T-cell (primary cell): ENCODE measurements at regions not wholly inside any gene's neighbourhood (a gene's known extent, or its start where the extent isn't known, plus 50 kb on each side); places are given as distances from the start of the nearest gene placed in this dataset.
"Not testable (repeated sequence)": the region's sequence is repeated elsewhere in the genome, so short reads cannot be mapped to it uniquely, and the experiment has no call there.

Experiments
- ATAC-seq, 4 experiments: fragments of 200-7000 bp in 3 of 4; fragments of 150-1000 bp in 1 of 4; cut with Tn5 transposase; replicated peaks in 1 of 4; 1 replicate in 3 of 4; 2 replicates in 1 of 4; pipeline ENCODE4 v1.10.0; 2021; ENCODE audit warnings: moderate library complexity in 3 of 4, mild to moderate bottlenecking in 2 of 4, moderate number of reproducible peaks in 1 of 4
- CTCF ChIA-PET, 2 donors: fragments of 300-600 bp; sonication (Branson Sonifier 250); formaldehyde crosslinking; loops; one replicate each; lab custom pipeline; 2022; ENCODE audit warnings: antibody characterized with exemption in 2 of 2; lab: Charles Lee
- POLR2A ChIA-PET, 2 donors: fragments of 300-600 bp; sonication (Branson Sonifier 250); formaldehyde crosslinking; loops; one replicate each; lab custom pipeline; 2022; ENCODE audit warnings: antibody characterized with exemption in 2 of 2; lab: Charles Lee
- DNase-seq, 35 experiments: peaks; one replicate each; pipeline versions ENCODE4 v3.0.0 to v3.0.0-alpha.2; 2013 to 2023
- H3K27ac ChIP-seq: one replicate; pipeline ENCODE4 v1.5.1; 2013; ENCODE audit warnings: low read length
- H3K27me3 ChIP-seq, 2 experiments: replicated peaks in 1 of 2; 1 replicate in 1 of 2; 2 replicates in 1 of 2; pipeline versions ENCODE4 v1.6.1 to v1.7.0; 2013; ENCODE audit warnings: low read length in 1 of 2, mixed read lengths in 1 of 2; ENCODE audit not compliant: control insufficient read depth in 2 of 2, insufficient read depth in 2 of 2; ENCODE audit errors: extremely low read depth in 1 of 2
- H3K36me3 ChIP-seq, 2 donors: 1 replicate in 1 of 2; 2 replicates in 1 of 2; pipeline versions ENCODE4 v1.6.1 to v1.7.0; 2013; ENCODE audit warnings: low read length in 1 of 2; ENCODE audit not compliant: control insufficient read depth in 2 of 2, insufficient read depth in 1 of 2; ENCODE audit errors: extremely low read depth in 1 of 2
- H3K4me1 ChIP-seq, 2 experiments: 1 replicate in 1 of 2; 2 replicates in 1 of 2; pipeline versions ENCODE4 v1.6.1 to v1.7.0; 2013; ENCODE audit warnings: low read length in 2 of 2, mixed read lengths in 1 of 2; ENCODE audit not compliant: insufficient read depth in 2 of 2, control insufficient read depth in 1 of 2; ENCODE audit errors: extremely low read depth in 1 of 2
- H3K4me3 ChIP-seq, 2 donors: 1 replicate in 1 of 2; 2 replicates in 1 of 2; pipeline versions ENCODE4 v1.5.1 to v1.7.0; 2013; ENCODE audit warnings: mild to moderate bottlenecking in 2 of 2, low read length in 1 of 2, moderate library complexity in 1 of 2; ENCODE audit not compliant: control insufficient read depth in 1 of 2; ENCODE audit errors: extremely low read depth in 1 of 2
- H3K9me3 ChIP-seq: 2 replicates; pipeline ENCODE4 v1.7.0; 2013
- H3K27ac Mint-ChIP-seq, 2 donors: one replicate each; pipeline ENCODE4 v1.8.0; 2020 to 2021; ENCODE audit warnings: mild to moderate bottlenecking in 2 of 2, mixed read lengths in 2 of 2
- H3K27me3 Mint-ChIP-seq, 2 donors: one replicate each; pipeline ENCODE4 v1.8.0; 2021 to 2022; ENCODE audit warnings: mixed read lengths in 2 of 2
- H3K36me3 Mint-ChIP-seq: one replicate; pipeline ENCODE4 v1.8.0; 2021; ENCODE audit warnings: mixed read lengths
- H3K4me1 Mint-ChIP-seq, 3 donors: one replicate each; pipeline ENCODE4 v1.8.0; 2020 to 2022; ENCODE audit warnings: mixed read lengths in 3 of 3, mild to moderate bottlenecking in 1 of 3
- H3K4me3 Mint-ChIP-seq, 3 donors: one replicate each; pipeline ENCODE4 v1.8.0; 2020 to 2022; ENCODE audit warnings: mild to moderate bottlenecking in 3 of 3, mixed read lengths in 3 of 3, moderate library complexity in 3 of 3
- H3K9me3 Mint-ChIP-seq, 3 donors: one replicate each; pipeline ENCODE4 v1.8.0; 2020 to 2022; ENCODE audit warnings: mixed read lengths in 3 of 3
- WGBS: methylation state at CpG from one replicate; pipeline ENCODE4 v1.1.5; 2013; ENCODE audit warnings: missing lambda C conversion rate; ENCODE audit not compliant: insufficient coverage; 5-methylcytosine and 5-hydroxymethylcytosine counted together

DNA sequence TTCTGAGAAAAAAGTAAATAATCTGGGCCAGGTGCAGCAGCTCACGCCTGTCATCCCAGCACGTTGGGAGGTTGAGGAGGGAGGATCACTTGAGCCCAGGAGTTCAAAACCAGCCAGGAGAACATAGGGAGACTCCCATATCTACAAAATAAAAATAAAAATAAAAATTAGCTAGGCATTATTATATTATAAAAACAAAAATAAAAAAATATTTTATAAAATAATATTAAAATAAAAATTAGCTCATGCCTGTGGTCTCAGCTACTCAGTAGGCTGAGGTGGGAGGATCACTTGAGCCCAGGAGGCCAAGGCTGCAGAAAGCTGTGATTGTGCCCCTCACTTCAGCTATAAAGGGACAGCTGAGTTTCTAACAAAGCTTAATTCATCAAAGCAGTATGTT, 362.9 kb downstream of the SMOC2 start:
- H3K27ac ChIP-seq = no peak overlapping the region
- no peak overlapping the region for H3K4me3 Mint-ChIP-seq
- no peak overlapping the region for H3K4me3 ChIP-seq
- H3K4me1 Mint-ChIP-seq = no peaks in the 10 kb centered on the region
- H3K27me3 ChIP-seq = peaks cover 0 to 7% of the 10 kb centered on the region in 2 experiments
- ATAC-seq (no peak), DNase-seq (no peak)
- ChIA-PET CTCF (no interaction called here), POLR2A (no interaction called here)
- no peaks in the 10 kb centered on the region for H3K36me3 ChIP-seq
- H3K9me3 ChIP-seq = no peaks in the 10 kb centered on the region
- H3K27me3 Mint-ChIP-seq = peaks cover 0 to 17% of the 10 kb centered on the region in 2 donors
- H3K4me1 ChIP-seq = no peaks in the 10 kb centered on the region
- no peak overlapping the region for H3K27ac Mint-ChIP-seq
- no CpG with 5 or more reads among the region's 2 CpGs for WGBS
- no peaks in the 10 kb centered on the region for H3K36me3 Mint-ChIP-seq
- H3K9me3 Mint-ChIP-seq = peaks cover 0 to 4% (median 0%) of the 10 kb centered on the region in 3 donors

DNA sequence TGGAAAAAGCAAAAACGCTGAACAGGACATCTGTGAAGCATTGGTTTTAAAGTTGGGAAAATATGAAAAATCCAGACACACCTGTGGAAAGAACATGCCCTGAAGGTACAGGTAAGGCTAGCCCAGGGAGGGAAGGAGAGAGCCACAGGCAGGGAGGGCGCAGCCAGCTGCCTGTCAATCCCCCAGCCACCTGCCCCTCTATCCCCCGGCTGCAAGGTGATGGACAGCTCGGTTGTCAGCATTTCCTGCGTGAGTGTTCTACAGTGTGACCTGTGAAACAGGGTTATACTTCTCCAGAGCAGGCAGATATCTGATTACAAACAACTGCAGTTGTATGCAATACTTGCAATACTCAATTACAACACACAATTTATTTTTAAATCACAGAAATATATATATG, 358.1 kb downstream of the SMOC2 start:
- Mint-ChIP-seq H3K27ac (no peak overlapping the region), H3K4me3 (no peak overlapping the region), H3K36me3 (no peaks in the 10 kb centered on the region), H3K4me1 (no peaks in the 10 kb centered on the region), H3K27me3 (peaks cover 5 to 11% of the 10 kb centered on the region in 2 donors), H3K9me3 (no peaks in the 10 kb centered on the region)
- Histone ChIP-seq H3K27ac (no peak overlapping the region), H3K4me1 (no peaks in the 10 kb centered on the region), H3K27me3 (peaks cover 0 to 14% of the 10 kb centered on the region in 2 experiments), H3K36me3 (no peaks in the 10 kb centered on the region), H3K4me3 (no peak overlapping the region), H3K9me3 (no peaks in the 10 kb centered on the region)
- WGBS = 38% methylated on average over 4 of the region's 5 CpGs
- no peak for ATAC-seq
- DNase-seq = no peak
- ChIA-PET CTCF (no interaction called here), POLR2A (no interaction called here)

DNA sequence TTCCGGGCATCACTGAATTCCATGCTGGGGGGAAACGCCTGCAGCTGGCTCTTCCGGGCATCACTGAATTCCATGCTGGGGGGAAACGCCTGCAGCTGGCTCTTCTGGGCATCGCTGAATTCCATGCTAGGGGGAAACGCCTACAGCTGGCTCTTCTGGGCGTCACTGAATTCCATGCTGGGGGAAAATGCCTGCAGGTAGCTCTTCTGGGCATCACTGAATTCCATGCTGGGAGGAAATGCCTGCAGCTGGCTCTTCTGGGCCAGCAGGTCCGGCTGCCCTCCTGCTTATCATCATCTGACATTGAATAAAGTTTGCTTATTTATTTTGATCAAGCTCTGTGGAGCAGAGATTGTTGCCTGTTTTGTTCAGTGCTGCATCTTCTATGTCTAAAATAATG, 355.1 kb downstream of the SMOC2 start:
- Mint-ChIP-seq H3K27ac (no peak overlapping the region), H3K4me3 (no peak overlapping the region), H3K36me3 (no peaks in the 10 kb centered on the region), H3K9me3 (no peaks in the 10 kb centered on the region), H3K4me1 (no peaks in the 10 kb centered on the region), H3K27me3 (peaks cover 4 to 5% of the 10 kb centered on the region in 2 donors)
- Histone ChIP-seq H3K27ac (no peak overlapping the region), H3K4me3 (no peak overlapping the region), H3K4me1 (no peaks in the 10 kb centered on the region), H3K36me3 (no peaks in the 10 kb centered on the region), H3K9me3 (no peaks in the 10 kb centered on the region), H3K27me3 (peaks cover 0 to 14% of the 10 kb centered on the region in 2 experiments)
- POLR2A ChIA-PET = interaction anchor here in 1 of 2 donors (0.7 kb wide), 1 partner anchor 886 kb away, joined by 3 read pairs; no protein-coding TSS in a partner anchor
- ATAC-seq = no peak
- 74% methylated on average over 6 of the region's 8 CpGs for WGBS
- DNase-seq = no peak
- CTCF ChIA-PET = no interaction called here

DNA sequence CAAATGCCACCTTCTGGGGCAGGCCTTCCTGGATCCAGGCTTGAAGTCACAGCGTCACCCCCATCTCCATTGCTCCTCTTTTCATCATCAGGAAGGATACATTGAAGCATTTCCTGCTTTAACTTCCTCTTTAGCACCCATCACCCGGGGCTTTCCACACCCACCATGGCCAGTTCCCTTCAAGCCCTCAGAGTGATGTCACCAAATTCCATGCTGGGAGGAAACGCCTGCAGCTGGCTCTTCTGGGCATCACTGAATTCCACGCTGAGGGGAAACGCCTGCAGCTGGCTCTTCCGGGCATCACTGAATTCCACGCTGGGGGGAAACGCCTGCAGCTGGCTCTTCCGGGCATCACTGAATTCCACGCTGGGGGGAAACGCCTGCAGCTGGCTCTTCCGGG, 354.6 kb downstream of the SMOC2 start:
- H3K36me3 ChIP-seq, H3K4me1 ChIP-seq, DNase-seq, H3K4me3 Mint-ChIP-seq, H3K4me3 ChIP-seq, H3K9me3 Mint-ChIP-seq, H3K27ac Mint-ChIP-seq, ATAC-seq, H3K4me1 Mint-ChIP-seq, H3K27ac ChIP-seq, H3K9me3 ChIP-seq, CTCF ChIA-PET, H3K36me3 Mint-ChIP-seq, H3K27me3 Mint-ChIP-seq: not testable (repeated sequence)
- H3K27me3 ChIP-seq = peaks cover 0 to 17% of the 10 kb centered on the region in 2 experiments
- POLR2A ChIA-PET = interaction anchor here in 1 of 2 donors (0.7 kb wide), 1 partner anchor 886 kb away, joined by 3 read pairs; no protein-coding TSS in a partner anchor
- WGBS = 60% methylated on average over 1 of the region's 12 CpGs

DNA sequence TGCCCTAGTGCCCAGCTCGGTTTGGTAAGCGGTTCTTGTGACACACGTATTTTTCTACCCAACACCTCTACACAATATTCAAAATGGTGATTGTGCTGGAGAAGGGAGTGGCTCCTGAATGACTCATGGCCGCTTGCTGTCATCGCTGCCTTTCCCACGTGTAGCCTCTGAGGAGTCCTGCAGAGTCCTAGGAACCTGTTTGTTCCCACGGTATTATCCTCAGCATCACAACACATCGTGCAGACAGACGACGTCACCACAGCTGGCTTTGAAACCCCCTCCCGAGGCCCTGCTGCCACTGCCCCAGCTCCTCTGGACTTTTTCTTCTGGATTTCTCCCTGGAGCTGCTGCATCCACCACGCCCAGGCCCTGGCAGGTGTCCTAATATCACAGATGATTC, 353.5 kb downstream of the SMOC2 start:
- Mint-ChIP-seq H3K4me3 (no peak overlapping the region), H3K9me3 (no peaks in the 10 kb centered on the region), H3K27me3 (peaks cover 5 to 7% of the 10 kb centered on the region in 2 donors), H3K4me1 (no peaks in the 10 kb centered on the region), H3K36me3 (no peaks in the 10 kb centered on the region), H3K27ac (no peak overlapping the region)
- DNase-seq = no peak
- Histone ChIP-seq H3K27ac (no peak overlapping the region), H3K36me3 (no peaks in the 10 kb centered on the region), H3K4me3 (no peak overlapping the region), H3K27me3 (peaks cover 0 to 14% of the 10 kb centered on the region in 2 experiments), H3K4me1 (no peaks in the 10 kb centered on the region), H3K9me3 (no peaks in the 10 kb centered on the region)
- 81% methylated on average over 9 of the region's 12 CpGs for WGBS
- CTCF ChIA-PET = no interaction called here
- POLR2A ChIA-PET = no interaction called here
- no peak for ATAC-seq

DNA sequence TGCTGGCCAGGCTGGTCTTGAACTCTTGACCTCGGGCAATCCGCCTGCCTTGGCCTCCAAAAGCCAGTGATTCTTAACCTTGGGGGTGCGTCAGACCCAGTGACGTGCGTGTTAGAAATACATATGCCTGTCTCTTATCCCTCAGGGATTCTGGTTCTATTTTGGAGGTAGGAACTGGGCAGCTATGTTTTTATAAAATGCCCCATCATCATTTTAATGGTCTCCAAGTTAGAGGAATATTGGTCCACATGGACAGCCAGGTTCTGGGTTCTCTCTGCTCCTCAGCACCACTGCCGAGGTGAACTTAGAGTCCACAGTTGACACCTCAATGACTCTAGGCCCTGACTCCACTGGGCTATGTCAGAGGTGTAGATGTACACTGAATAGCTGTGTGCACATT, 352.7 kb downstream of the SMOC2 start:
- no peaks in the 10 kb centered on the region for H3K9me3 Mint-ChIP-seq
- no peak overlapping the region for H3K27ac Mint-ChIP-seq

DNA sequence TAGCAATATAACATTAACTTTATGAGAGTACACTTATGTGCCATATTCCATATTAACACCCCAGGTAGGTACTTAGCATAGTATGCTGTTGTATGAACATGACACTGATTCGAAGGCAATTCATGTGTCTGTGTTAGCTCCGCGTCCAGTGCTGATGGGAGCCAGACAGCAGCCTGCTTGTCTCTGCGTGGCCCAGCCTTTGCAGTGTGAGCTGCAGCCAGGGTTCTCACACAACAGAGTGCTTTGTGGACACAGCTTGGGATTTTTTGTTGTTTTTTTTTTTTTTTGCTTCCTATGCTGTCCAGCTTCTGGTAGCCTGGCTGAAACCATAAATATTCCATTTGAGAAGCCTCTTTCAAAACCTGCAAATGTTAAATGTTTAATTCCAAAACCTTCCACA, 350.9 kb downstream of the SMOC2 start:
- no peak overlapping the region for H3K4me3 Mint-ChIP-seq
- CTCF ChIA-PET = no interaction called here
- H3K27me3 Mint-ChIP-seq = peaks cover 5 to 7% of the 10 kb centered on the region in 2 donors
- no peak for ATAC-seq
- Histone ChIP-seq H3K9me3 (no peaks in the 10 kb centered on the region), H3K4me3 (no peak overlapping the region), H3K36me3 (no peaks in the 10 kb centered on the region), H3K27me3 (peaks cover 0 to 18% of the 10 kb centered on the region in 2 experiments), H3K4me1 (no peaks in the 10 kb centered on the region), H3K27ac (no peak overlapping the region)
- DNase-seq = no peak
- H3K4me1 Mint-ChIP-seq = no peaks in the 10 kb centered on the region
- WGBS = 87% methylated on average over 3 of the region's 4 CpGs
- no peaks in the 10 kb centered on the region for H3K9me3 Mint-ChIP-seq
- H3K36me3 Mint-ChIP-seq = no peaks in the 10 kb centered on the region
- no peak overlapping the region for H3K27ac Mint-ChIP-seq
- POLR2A ChIA-PET = no interaction called here

More for the DNA sequence above, 352.7 kb downstream of the SMOC2 start:
- 83% methylated on average over 1 of the region's 6 CpGs for WGBS
- Mint-ChIP-seq H3K36me3 (no peaks in the 10 kb centered on the region), H3K27me3 (peaks cover 5 to 7% of the 10 kb centered on the region in 2 donors), H3K4me1 (no peaks in the 10 kb centered on the region), H3K4me3 (no peak overlapping the region)
- ChIA-PET POLR2A (no interaction called here), CTCF (no interaction called here)
- Histone ChIP-seq H3K27me3 (peaks cover 0 to 18% of the 10 kb centered on the region in 2 experiments), H3K36me3 (no peaks in the 10 kb centered on the region), H3K4me1 (no peaks in the 10 kb centered on the region), H3K9me3 (no peaks in the 10 kb centered on the region), H3K4me3 (no peak overlapping the region), H3K27ac (no peak overlapping the region)
- no peak for DNase-seq
- ATAC-seq = no peak
